ENCODE measurements at regions not wholly inside any gene's neighbourhood (a gene's known extent, or its start where the extent isn't known, plus 50 kb on each side); places are given as distances from the start of the nearest gene placed in this dataset.

- no peak for TF ChIP-seq HES2 (IDR thresholded peaks at IDR 0.05)
- TF ChIP-seq CTCF (IDR thresholded peaks at IDR 0.05): no peak
- no peak for TF ChIP-seq MAFK (IDR thresholded peaks at IDR 0.05; ENCODE audit: partially characterized antibody)
- TF ChIP-seq HDAC2 (IDR thresholded peaks at IDR 0.05): no peak
Measured at GRCh38 chr13:69291292-69291906, 816.2 kb upstream of the ATXN8OS start.
